NB4 (cell line): ENCODE measurements at regions not wholly inside any gene's neighbourhood (a gene's known extent, or its start where the extent isn't known, plus 50 kb on each side); places are given as distances from the start of the nearest gene placed in this dataset.

Experiments used
- DNase-seq: peaks from one replicate; pipeline ENCODE4 v3.0.0; 2010; ENCODE audit warnings: low read depth
- H3K4me3 ChIP-seq: one replicate; pipeline ENCODE4 v1.5.1; 2011; ENCODE audit warnings: mild to moderate bottlenecking, low read depth, low read length, moderate library complexity
- MYC ChIP-seq: IDR thresholded peaks from 2 replicates; pipeline ENCODE4 v1.6.1; 2011; ENCODE audit warnings: low read depth, low read length
- POLR2A ChIP-seq: IDR thresholded peaks from 2 replicates; pipeline ENCODE4 v1.6.1; 2011; ENCODE audit warnings: mild to moderate bottlenecking; ENCODE audit not compliant: insufficient read length; ENCODE audit errors: extremely low read depth
- TF ChIP-seq, protein P1 (sequence below): IDR thresholded peaks from one replicate; pipeline ENCODE4 v1.5.1; 2012; ENCODE audit warnings: low read depth, low read length
- TF ChIP-seq, protein P2 (sequence below): IDR thresholded peaks from 2 replicates; pipeline ENCODE4 v1.6.1; 2011; ENCODE audit warnings: low read depth, low read length

DNA sequence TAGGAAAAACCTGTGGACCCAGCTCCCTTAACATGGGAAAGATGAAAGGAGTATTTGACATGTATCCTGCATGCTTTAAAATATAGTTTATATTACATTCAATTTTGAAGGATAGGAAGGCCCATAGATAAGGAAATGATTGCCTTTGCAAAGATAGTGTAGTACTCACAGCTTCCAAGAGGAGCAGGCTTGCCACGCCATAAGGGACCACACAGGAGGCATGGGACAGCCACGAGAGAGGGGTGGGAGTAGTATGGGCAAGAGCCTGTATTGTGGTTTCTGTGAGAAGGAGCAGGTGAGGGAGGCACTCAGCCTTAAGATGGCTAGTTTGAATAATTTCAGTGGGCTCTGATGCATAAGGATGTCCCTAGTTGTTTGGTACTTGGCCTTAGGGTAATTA lies 740.3 kb downstream of the SATB2 start:
- H3K4me3 ChIP-seq, result no peak overlapping the region
- TF ChIP-seq, protein P1, sequence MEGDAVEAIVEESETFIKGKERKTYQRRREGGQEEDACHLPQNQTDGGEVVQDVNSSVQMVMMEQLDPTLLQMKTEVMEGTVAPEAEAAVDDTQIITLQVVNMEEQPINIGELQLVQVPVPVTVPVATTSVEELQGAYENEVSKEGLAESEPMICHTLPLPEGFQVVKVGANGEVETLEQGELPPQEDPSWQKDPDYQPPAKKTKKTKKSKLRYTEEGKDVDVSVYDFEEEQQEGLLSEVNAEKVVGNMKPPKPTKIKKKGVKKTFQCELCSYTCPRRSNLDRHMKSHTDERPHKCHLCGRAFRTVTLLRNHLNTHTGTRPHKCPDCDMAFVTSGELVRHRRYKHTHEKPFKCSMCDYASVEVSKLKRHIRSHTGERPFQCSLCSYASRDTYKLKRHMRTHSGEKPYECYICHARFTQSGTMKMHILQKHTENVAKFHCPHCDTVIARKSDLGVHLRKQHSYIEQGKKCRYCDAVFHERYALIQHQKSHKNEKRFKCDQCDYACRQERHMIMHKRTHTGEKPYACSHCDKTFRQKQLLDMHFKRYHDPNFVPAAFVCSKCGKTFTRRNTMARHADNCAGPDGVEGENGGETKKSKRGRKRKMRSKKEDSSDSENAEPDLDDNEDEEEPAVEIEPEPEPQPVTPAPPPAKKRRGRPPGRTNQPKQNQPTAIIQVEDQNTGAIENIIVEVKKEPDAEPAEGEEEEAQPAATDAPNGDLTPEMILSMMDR, result no peak
- no peak for TF ChIP-seq MYC
- TF ChIP-seq, protein P2, sequence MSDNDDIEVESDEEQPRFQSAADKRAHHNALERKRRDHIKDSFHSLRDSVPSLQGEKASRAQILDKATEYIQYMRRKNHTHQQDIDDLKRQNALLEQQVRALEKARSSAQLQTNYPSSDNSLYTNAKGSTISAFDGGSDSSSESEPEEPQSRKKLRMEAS, result no peak
- no peak for TF ChIP-seq POLR2A
- no peak for DNase-seq

DNA sequence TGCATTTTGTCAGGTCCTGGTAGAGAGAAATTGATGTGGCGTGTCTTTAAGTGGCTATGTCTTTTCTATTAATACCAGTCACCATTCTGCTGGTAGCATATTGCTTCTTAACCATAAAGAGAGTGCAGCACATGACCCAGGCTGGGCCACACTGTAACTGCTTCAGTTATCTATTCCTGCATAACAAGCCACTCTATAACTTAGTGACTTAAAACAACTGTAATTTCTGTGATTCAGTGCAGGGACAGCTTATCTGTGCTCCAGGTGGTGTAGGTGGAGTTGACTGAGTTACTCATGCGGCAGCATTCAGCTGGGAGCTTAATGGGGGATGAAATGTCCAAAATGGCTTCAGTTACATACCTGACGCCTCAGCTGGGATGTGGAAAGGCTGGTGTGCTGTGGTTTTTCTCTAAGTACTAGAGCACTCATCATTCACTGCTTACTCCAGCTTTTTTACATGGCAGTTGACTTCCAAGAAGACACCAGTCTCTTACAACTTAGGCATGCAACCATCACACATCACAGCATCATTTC lies 742.4 kb downstream of the SATB2 start:
- no peak for DNase-seq
- TF ChIP-seq, protein P2, result no peak
- TF ChIP-seq, protein P1, result no peak
- no peak for TF ChIP-seq MYC
- TF ChIP-seq POLR2A, result no peak
- H3K4me3 ChIP-seq, result no peak overlapping the region

DNA sequence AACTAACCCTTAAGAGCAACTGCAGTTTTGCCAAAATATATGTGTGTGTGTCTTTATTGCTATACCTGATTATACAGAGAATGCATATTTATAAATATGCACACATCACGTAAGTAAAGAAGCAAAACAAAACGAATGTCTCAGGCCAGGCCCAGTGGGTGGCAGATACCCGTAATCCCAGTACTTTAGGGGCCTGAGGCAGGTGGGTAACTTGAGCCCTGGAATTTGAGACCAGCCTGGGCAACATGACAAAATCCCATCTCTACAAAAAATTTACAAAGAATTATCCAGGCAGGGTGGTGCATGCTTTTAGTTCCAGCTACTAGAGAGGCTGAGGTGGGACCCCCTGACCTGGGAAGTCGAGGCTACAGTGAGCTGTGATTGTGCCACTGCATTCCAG lies 745.3 kb downstream of the SATB2 start:
- DNase-seq, result no peak
- no peak overlapping the region for H3K4me3 ChIP-seq
- no peak for TF ChIP-seq POLR2A
- no peak for TF ChIP-seq MYC
- TF ChIP-seq, protein P1, result no peak
- TF ChIP-seq, protein P2, result no peak

DNA sequence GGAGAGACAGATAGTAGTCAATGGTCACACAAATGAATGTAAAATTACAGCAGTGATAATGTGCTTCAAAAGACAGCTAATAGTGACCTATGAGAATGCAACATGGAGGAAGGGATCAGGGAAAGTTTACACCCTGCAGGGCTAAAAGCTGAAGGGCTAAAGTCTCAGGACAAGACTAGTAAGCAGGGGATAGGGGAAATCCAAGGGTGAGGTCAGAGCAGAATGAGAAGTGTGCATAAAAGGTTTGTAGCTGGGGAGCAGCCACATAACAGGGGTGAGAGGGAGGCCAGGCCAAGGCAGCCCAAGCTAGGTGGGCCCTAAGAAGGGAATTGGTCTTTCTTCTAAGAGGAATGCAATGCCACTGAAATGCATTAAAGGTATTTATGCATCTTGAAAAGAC lies 746.3 kb downstream of the SATB2 start:
- no peak overlapping the region for H3K4me3 ChIP-seq
- no peak for DNase-seq
- TF ChIP-seq, protein P2, result no peak
- TF ChIP-seq, protein P1, result no peak
- TF ChIP-seq POLR2A (no peak), MYC (no peak)

DNA sequence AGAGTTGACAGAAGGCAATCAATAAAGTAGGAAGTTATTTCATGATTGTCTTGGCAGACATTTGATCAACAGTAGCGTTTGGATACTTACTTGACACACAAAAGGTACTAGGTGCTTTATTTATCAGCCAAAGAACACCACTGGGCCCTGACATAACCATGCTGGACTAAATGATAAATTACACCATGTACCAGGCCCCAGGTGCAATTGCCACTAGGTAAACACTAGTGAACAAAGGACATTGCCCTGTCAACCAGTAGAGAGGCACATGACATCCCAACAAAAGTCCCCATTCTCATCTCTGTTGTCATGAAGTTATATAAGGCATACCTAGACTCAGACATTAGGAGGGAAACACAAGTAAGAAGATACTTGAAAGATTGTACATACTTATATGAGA lies 747.2 kb downstream of the SATB2 start:
- TF ChIP-seq, protein P1, result no peak
- TF ChIP-seq, protein P2, result no peak
- no peak for TF ChIP-seq MYC
- no peak for TF ChIP-seq POLR2A
- no peak overlapping the region for H3K4me3 ChIP-seq
- DNase-seq, result no peak
